Upper lobe of left lung (tissue), 6 donors: ENCODE measurements at regions not wholly inside any gene's neighbourhood (a gene's known extent, or its start where the extent isn't known, plus 50 kb on each side); places are given as distances from the start of the nearest gene placed in this dataset.

Source experiments
- ATAC-seq, 2 donors: fragments of 200-7000 bp; cut with Tn5 transposase; one replicate each; pipeline ENCODE4 v1.9.1; 2022; ENCODE audit warnings: mild to moderate bottlenecking in 2 of 2, moderate library complexity in 2 of 2; ENCODE audit not compliant: low FRiP score in 2 of 2
- DNase-seq, 2 donors: peaks; one replicate each; pipeline ENCODE4 v3.0.0-alpha.2; 2019 to 2020
- H3K27ac ChIP-seq, 4 donors: fragments of 200-600 bp; sonication (generic); one replicate each; pipeline ENCODE4 v1.5.1; 2016 to 2019
- H3K27me3 ChIP-seq, 4 donors: fragments of 200-600 bp; sonication (generic); one replicate each; pipeline ENCODE4 v1.5.1; 2017 to 2019
- H3K36me3 ChIP-seq, 4 donors: fragments of 200-600 bp; sonication (generic); one replicate each; pipeline ENCODE4 v1.5.1; 2016 to 2019
- H3K4me1 ChIP-seq, 4 donors: fragments of 200-600 bp; sonication (generic); one replicate each; pipeline ENCODE4 v1.5.1; 2018 to 2019
- H3K4me3 ChIP-seq, 4 donors: fragments of 200-600 bp; sonication (generic); one replicate each; pipeline ENCODE4 v1.5.1; 2017 to 2019; ENCODE audit warnings: mild to moderate bottlenecking in 2 of 4, moderate library complexity in 1 of 4
- H3K9me3 ChIP-seq, 4 donors: fragments of 200-600 bp; sonication (generic); one replicate each; pipeline ENCODE4 v1.5.1; 2018 to 2019
- CTCF ChIP-seq, 6 experiments: fragments of 450-650 bp in 4 of 6; fragments of 200-600 bp in 2 of 6; sonication (generic) in 2 of 6; IDR thresholded peaks; one replicate each; pipeline ENCODE4 v1.5.1; 2016 to 2019; ENCODE audit warnings: antibody characterized with exemption in 6 of 6
- EP300 ChIP-seq, 4 donors: sonication (generic); formaldehyde crosslinking; IDR thresholded peaks; one replicate each; pipeline ENCODE4 v1.5.1; 2017; ENCODE audit warnings: antibody characterized with exemption in 4 of 4, control low read depth in 2 of 4
- POLR2A ChIP-seq, 4 donors: fragments of 450-650 bp; IDR thresholded peaks; one replicate each; pipeline ENCODE4 v1.5.1; 2016 to 2017; ENCODE audit warnings: antibody characterized with exemption in 4 of 4, mild to moderate bottlenecking in 2 of 4
- POLR2AphosphoS5 ChIP-seq, 2 donors: sonication (generic); formaldehyde crosslinking; IDR thresholded peaks; one replicate each; pipeline ENCODE4 v1.5.1; 2017; ENCODE audit warnings: antibody characterized with exemption in 2 of 2
- WGBS, 2 donors: methylation state at CpG; one replicate each; pipeline ENCODE4 v1.1.5; 2017 to 2018; 5-methylcytosine and 5-hydroxymethylcytosine counted together
- donor health status: DM: no; HTN: no; CAD: no; lungs with moderate emphysema.
- donor health status: DM: no; HTN: yes; CAD: no; lungs with severe emphysema.

DNA sequence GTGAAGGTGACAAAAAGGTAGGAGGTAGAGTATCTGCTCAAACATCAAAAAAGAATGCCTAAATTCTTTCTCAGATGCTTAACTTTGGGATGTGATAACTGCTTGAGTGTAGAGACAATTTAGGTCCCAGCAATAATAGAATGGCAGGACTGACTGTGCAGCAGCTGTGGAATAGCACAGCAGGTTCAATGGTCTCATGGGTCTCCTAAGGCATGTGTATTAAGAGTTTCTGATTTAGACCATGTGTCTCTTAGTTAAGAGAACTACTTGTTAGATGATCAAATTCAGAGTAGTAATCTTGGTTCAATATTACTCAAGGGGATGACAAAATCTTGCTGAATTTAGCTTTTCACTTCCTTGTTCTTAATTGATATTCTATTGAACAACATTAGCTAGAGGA lies 72.0 kb downstream of the ALX1 start:
- DNase-seq, result no peak
- H3K27ac ChIP-seq, result no peak overlapping the region
- no peaks in the 10 kb centered on the region for H3K4me1 ChIP-seq
- H3K9me3 ChIP-seq, result no peaks in the 10 kb centered on the region
- no peaks in the 10 kb centered on the region for H3K27me3 ChIP-seq
- no peak overlapping the region for H3K4me3 ChIP-seq
- no peaks in the 10 kb centered on the region for H3K36me3 ChIP-seq
- TF ChIP-seq POLR2AphosphoS5 (IDR thresholded peaks at IDR 0.05), result no peak
- no peak for TF ChIP-seq CTCF (IDR thresholded peaks at IDR 0.05)
- TF ChIP-seq POLR2A (IDR thresholded peaks at IDR 0.05), result no peak
- no peak for TF ChIP-seq EP300 (IDR thresholded peaks at IDR 0.05)
- no peak for ATAC-seq

DNA sequence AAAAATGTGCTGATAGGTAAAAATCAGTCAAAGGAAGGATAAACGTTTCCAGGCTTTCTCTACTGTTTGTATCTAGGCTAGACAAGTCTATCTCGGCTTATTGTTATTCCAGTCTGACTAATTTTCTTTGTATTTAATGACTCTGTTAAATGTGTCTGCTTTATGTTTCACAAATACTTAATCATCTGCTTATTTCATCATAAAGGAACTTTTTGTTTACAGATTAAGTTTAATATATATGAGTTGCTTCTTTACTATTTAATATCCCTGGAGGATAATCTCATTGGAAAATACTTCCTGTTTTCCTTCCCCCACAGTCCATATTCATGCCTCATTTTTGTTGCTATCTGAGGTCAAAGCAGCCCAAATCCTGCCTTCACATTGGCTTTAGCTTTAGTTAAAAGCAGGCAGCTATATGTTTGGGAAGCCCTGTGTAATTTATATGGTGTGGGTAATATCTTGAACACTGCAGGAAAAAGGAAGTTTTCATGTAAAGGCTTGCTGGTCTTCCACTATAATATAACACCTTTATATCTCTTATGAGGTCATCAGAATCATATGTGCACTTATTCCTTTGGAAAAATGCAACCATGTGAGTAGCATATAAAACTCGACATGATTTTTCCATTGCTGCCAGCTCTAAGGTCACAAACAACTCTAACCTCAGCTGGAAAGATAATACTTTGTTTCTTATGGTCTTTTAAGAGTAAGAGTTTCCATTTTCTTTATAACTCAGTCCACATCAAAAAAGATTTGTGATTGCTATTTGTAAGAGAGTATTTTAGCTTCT lies 76.8 kb downstream of the ALX1 start:
- DNase-seq, result no peak
- WGBS, 2 donors, result 32 to 40% methylated on average over 3 of the region's 3 CpGs
- no peaks in the 10 kb centered on the region for H3K4me1 ChIP-seq

GRCh38 chr12:85357609-85358008 lies 77.6 kb downstream of the ALX1 start:
- Histone ChIP-seq H3K9me3 (no peaks in the 10 kb centered on the region), H3K27ac (no peak overlapping the region), H3K36me3 (no peaks in the 10 kb centered on the region), H3K4me1 (no peaks in the 10 kb centered on the region), H3K27me3 (no peaks in the 10 kb centered on the region), H3K4me3 (no peak overlapping the region)
- 92 to 93% methylated on average over 1 of the region's 1 CpG for WGBS, 2 donors
- ATAC-seq (no peak), DNase-seq (no peak)
- TF ChIP-seq POLR2AphosphoS5 (IDR thresholded peaks at IDR 0.05), result no peak
- TF ChIP-seq POLR2A (IDR thresholded peaks at IDR 0.05), result no peak

More for the DNA sequence above, 76.8 kb downstream of the ALX1 start:
- Histone ChIP-seq H3K36me3 (no peaks in the 10 kb centered on the region), H3K4me3 (no peak overlapping the region), H3K9me3 (no peaks in the 10 kb centered on the region), H3K27ac (no peak overlapping the region), H3K27me3 (no peaks in the 10 kb centered on the region)
- no peak for TF ChIP-seq CTCF (IDR thresholded peaks at IDR 0.05)
- TF ChIP-seq POLR2AphosphoS5 (IDR thresholded peaks at IDR 0.05), result no peak
- TF ChIP-seq POLR2A (IDR thresholded peaks at IDR 0.05), result no peak
- TF ChIP-seq EP300 (IDR thresholded peaks at IDR 0.05), result no peak
- no peak for ATAC-seq

GRCh38 chr12:85358715-85359114 lies 78.7 kb downstream of the ALX1 start:
- WGBS, 2 donors, result 48 to 70% methylated on average over 1 of the region's 1 CpG
- H3K4me3 ChIP-seq, result no peak overlapping the region
- H3K36me3 ChIP-seq, result no peaks in the 10 kb centered on the region
- H3K27ac ChIP-seq, result no peak overlapping the region
- no peaks in the 10 kb centered on the region for H3K9me3 ChIP-seq
- DNase-seq (no peak), ATAC-seq (no peak)
- H3K4me1 ChIP-seq, result no peaks in the 10 kb centered on the region
- no peaks in the 10 kb centered on the region for H3K27me3 ChIP-seq
- TF ChIP-seq CTCF (IDR thresholded peaks at IDR 0.05), result no peak
- TF ChIP-seq POLR2AphosphoS5 (IDR thresholded peaks at IDR 0.05), result no peak
- no peak for TF ChIP-seq EP300 (IDR thresholded peaks at IDR 0.05)
- no peak for TF ChIP-seq POLR2A (IDR thresholded peaks at IDR 0.05)

DNA sequence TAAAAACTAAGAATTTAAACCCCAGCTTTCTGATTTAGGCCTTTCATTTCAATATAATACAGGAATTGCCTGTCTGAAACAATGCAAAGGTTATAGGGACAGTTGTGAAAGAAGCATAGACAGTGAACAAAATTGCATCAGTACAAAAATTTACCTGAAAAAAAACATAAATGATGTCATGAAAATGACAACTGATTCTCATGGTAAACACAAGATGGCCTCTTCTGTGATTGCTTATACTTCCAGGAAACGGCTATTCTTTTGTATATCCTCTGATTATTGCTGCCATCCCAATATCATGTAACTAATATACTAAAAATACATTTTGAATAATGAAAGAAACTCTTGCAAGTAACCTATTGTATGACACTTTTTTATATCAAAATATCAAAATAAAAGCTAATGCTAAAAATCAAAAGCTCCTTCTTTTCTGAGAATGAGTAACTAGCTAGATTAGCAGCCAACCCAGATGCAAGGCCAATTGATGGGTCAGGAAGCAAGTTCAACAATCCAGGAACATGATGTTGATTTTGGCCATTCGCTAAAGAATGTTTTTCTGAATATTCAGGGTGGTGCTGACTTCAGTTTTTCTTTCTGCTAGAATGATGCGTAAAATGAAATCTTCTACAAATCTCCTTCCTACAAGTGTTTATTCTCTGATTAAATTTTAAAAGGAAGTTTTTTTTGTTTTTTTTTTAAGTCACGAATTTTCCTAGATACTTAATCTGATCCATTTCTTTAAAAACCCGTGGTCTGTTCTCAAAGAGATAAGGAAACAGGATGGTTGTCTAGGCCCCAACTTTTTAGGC lies 83.6 kb downstream of the ALX1 start:
- H3K36me3 ChIP-seq, result no peaks in the 10 kb centered on the region
- ATAC-seq, result no peak
- DNase-seq, result no peak
- H3K27me3 ChIP-seq, result no peaks in the 10 kb centered on the region
- TF ChIP-seq CTCF (IDR thresholded peaks at IDR 0.05) (no peak), POLR2A (IDR thresholded peaks at IDR 0.05) (no peak), POLR2AphosphoS5 (IDR thresholded peaks at IDR 0.05) (no peak), EP300 (IDR thresholded peaks at IDR 0.05) (no peak)
- no peaks in the 10 kb centered on the region for H3K4me1 ChIP-seq
- WGBS, 2 donors, result 47 to 62% methylated on average over 5 of the region's 5 CpGs
- H3K27ac ChIP-seq, result no peak overlapping the region
- no peak overlapping the region for H3K4me3 ChIP-seq
- H3K9me3 ChIP-seq, result no peaks in the 10 kb centered on the region
